ENCODE measurements at regions not wholly inside any gene's neighbourhood (a gene's known extent, or its start where the extent isn't known, plus 50 kb on each side); places are given as distances from the start of the nearest gene placed in this dataset.

DNA sequence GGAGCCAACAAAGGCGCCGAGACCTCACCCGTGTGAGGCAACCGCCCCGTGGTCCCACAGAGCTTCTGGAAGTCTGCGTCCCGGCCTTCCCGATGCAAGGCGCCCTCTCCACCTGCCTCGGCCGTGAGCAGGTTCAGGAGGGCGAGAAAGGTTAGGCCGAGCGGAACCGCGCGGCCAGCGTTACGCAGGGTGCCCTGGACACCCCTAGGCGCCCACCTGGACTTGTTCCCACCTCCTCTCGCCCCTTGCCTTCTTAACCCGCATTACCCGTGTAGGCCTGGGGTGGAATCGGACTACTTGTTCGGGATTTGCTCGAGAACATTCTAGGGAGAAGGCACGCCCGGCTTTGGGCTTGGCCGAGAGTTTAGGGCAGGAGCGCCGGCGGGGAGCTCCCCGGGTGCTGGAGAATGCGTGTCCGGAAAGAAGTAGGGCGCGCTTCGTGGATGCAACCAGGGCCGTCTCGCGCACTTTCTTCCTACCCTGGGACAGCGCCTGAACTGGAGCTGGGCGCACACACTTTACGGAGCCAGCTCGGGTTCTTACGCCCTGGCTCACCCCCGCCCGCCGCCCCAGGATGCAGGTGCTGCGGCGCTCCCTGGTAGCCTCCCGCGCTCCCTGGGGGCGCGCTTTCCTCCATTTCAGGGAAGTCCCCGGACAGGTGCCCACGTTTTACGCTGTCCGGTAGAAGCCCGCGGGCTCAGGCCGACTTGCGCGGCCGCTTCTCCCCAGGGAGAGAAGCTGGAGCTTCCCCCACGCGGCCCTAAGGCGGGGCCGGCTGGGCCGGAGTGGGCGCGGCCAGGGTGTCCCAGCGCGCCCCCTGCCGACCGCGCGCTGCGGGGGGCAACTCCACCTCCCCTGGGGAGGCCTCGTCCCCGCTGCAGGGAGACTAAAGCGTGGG lies 74.5 kb downstream of the INSIG1 start:
- peaks cover 28% of the 10 kb centered on the region for H3K9me3 Mint-ChIP-seq
- H2AFZ ChIP-seq: 0 out of 2 replicates have a peak overlapping the region, but pooled peaks have one; percentile 18
- no peaks in the 10 kb centered on the region for H3K9me2 ChIP-seq (ENCODE audit: insufficient read depth)
- H3F3A ChIP-seq (replicated peaks; ENCODE audit: low read depth): peaks cover 17% of the 10 kb centered on the region
- H3K27ac Mint-ChIP-seq: no peak overlapping the region
- H3K27me3 Mint-ChIP-seq (ENCODE audit: insufficient read depth, low read depth, poor library complexity): peaks cover 92% of the 10 kb centered on the region
- peak overlapping the region; percentile 62 for H3K4me3 Mint-ChIP-seq
- peaks cover 29% of the 10 kb centered on the region for H3K4me1 Mint-ChIP-seq
- H3K27me3 ChIP-seq (ENCODE audit: insufficient read depth): peaks cover 88% of the 10 kb centered on the region
- no peak overlapping the region for H3K27ac ChIP-seq (ENCODE audit: low read depth)
- H3K36me3 Mint-ChIP-seq (ENCODE audit: low read depth): peaks cover 6% of the 10 kb centered on the region
- peak overlapping the region; percentile 52 for H3K4me3 ChIP-seq
- peaks cover 23% of the 10 kb centered on the region; the same call in 1 of the 2 replicates for H3K4me1 ChIP-seq (ENCODE audit: insufficient read depth)
- H3K36me3 ChIP-seq (ENCODE audit: insufficient read depth): no peaks in the 10 kb centered on the region
- H3K79me2 ChIP-seq (replicated peaks; ENCODE audit: insufficient read depth): no peaks in the 10 kb centered on the region
- DNase-seq (ENCODE audit: low spot score) (peak; percentile 40), ATAC-seq (peak; percentile 30)
- H3K4me2 ChIP-seq: peak overlapping the region; percentile 73
- peak; percentile 96 for TF ChIP-seq EZH2 (IDR thresholded peaks at IDR 0.05; ENCODE audit: low read depth, unreplicated experiment)
- no peak for TF ChIP-seq ZNF462 (CRISPR knock-in tag; IDR thresholded peaks at IDR 0.05)
- no peak for TF ChIP-seq ZNF331 (CRISPR knock-in tag; IDR thresholded peaks at IDR 0.05; ENCODE audit: low read depth)
- TF ChIP-seq EZH2phosphoT487 (IDR thresholded peaks at IDR 0.05; ENCODE audit: unreplicated experiment): peak; percentile 77
- no peak for TF ChIP-seq STAT1 (IDR thresholded peaks at IDR 0.05; ENCODE audit: unreplicated experiment)
- TF ChIP-seq, protein P1, sequence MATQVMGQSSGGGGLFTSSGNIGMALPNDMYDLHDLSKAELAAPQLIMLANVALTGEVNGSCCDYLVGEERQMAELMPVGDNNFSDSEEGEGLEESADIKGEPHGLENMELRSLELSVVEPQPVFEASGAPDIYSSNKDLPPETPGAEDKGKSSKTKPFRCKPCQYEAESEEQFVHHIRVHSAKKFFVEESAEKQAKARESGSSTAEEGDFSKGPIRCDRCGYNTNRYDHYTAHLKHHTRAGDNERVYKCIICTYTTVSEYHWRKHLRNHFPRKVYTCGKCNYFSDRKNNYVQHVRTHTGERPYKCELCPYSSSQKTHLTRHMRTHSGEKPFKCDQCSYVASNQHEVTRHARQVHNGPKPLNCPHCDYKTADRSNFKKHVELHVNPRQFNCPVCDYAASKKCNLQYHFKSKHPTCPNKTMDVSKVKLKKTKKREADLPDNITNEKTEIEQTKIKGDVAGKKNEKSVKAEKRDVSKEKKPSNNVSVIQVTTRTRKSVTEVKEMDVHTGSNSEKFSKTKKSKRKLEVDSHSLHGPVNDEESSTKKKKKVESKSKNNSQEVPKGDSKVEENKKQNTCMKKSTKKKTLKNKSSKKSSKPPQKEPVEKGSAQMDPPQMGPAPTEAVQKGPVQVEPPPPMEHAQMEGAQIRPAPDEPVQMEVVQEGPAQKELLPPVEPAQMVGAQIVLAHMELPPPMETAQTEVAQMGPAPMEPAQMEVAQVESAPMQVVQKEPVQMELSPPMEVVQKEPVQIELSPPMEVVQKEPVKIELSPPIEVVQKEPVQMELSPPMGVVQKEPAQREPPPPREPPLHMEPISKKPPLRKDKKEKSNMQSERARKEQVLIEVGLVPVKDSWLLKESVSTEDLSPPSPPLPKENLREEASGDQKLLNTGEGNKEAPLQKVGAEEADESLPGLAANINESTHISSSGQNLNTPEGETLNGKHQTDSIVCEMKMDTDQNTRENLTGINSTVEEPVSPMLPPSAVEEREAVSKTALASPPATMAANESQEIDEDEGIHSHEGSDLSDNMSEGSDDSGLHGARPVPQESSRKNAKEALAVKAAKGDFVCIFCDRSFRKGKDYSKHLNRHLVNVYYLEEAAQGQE (IDR thresholded peaks at IDR 0.05; ENCODE audit: unreplicated experiment): no peak
- no peak for TF ChIP-seq ZNF114 (CRISPR knock-in tag; IDR thresholded peaks at IDR 0.05)
- TF ChIP-seq CREB1 (CRISPR knock-in tag; IDR thresholded peaks at IDR 0.05; ENCODE audit: low read depth): no peak
- TF ChIP-seq NANOG (IDR thresholded peaks at IDR 0.05; ENCODE audit: borderline replicate concordance): no peak
- no peak for TF ChIP-seq POLR2AphosphoS5 (IDR thresholded peaks at IDR 0.05; ENCODE audit: low read depth)
- no peak for TF ChIP-seq JUNB (IDR thresholded peaks at IDR 0.05; ENCODE audit: unreplicated experiment)
- TF ChIP-seq CTCF (conservative IDR thresholded peaks at IDR 0.05; ENCODE audit: low read depth in 2 of 2): peak; percentile 38; a peak in 3 of 4 replicates
- H4K20me1 ChIP-seq (replicated peaks; ENCODE audit: insufficient read depth): peaks cover 24% of the 10 kb centered on the region

All from GM23338 (cell line).